ENCODE measurements at regions not wholly inside any gene's neighbourhood (a gene's known extent, or its start where the extent isn't known, plus 50 kb on each side); places are given as distances from the start of the nearest gene placed in this dataset.

DNA sequence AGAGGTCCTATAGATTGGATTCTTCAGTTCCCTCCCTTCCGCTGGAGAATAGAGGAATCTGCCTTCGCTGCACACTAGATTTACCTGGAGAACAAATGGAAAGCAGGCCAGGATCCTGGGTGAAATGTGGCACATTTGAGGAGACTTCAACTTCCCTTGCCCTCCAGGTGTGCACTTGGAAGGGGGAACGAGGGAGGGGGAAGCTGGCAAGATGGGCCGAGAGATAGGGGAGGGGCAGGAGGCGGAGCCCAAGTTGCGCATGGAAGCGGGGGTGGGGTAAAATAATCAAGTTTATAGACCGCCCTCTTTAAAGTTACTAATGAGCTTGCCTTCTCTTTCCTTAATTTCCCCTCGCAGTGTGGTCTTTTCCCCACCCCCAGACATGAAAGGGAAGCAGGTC, 155.7 kb upstream of the CAMK1G start:
- H3K4me1 ChIP-seq (ENCODE audit: control insufficient read depth, insufficient read depth, low read length): no peaks in the 10 kb centered on the region
- H3K27ac ChIP-seq (ENCODE audit: extremely low read depth, low read depth, low read length): no peak overlapping the region
- H3K4me3 ChIP-seq (ENCODE audit: low read depth, low read length): no peak overlapping the region
- TF ChIP-seq, protein P1, sequence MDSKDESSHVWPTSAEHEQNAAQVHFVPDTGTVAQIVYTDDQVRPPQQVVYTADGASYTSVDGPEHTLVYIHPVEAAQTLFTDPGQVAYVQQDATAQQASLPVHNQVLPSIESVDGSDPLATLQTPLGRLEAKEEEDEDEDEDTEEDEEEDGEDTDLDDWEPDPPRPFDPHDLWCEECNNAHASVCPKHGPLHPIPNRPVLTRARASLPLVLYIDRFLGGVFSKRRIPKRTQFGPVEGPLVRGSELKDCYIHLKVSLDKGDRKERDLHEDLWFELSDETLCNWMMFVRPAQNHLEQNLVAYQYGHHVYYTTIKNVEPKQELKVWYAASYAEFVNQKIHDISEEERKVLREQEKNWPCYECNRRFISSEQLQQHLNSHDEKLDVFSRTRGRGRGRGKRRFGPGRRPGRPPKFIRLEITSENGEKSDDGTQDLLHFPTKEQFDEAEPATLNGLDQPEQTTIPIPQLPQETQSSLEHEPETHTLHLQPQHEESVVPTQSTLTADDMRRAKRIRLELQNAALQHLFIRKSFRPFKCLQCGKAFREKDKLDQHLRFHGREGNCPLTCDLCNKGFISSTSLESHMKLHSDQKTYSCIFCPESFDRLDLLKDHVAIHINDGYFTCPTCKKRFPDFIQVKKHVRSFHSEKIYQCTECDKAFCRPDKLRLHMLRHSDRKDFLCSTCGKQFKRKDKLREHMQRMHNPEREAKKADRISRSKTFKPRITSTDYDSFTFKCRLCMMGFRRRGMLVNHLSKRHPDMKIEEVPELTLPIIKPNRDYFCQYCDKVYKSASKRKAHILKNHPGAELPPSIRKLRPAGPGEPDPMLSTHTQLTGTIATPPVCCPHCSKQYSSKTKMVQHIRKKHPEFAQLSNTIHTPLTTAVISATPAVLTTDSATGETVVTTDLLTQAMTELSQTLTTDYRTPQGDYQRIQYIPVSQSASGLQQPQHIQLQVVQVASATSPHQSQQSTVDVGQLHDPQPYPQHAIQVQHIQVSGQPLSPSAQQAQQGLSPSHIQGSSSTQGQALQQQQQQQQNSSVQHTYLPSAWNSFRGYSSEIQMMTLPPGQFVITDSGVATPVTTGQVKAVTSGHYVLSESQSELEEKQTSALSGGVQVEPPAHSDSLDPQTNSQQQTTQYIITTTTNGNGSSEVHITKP (tag by site-specific recombination; IDR thresholded peaks at IDR 0.05): no peak
- TF ChIP-seq ZNF501 (tag by site-specific recombination; IDR thresholded peaks at IDR 0.05) (no peak), SETDB1 (IDR thresholded peaks at IDR 0.05; ENCODE audit: insufficient read length, low read length) (no peak)
- CTCF ChIA-PET: interaction anchor here (0.6 kb wide), 2 partner anchors 23 to 933 kb away, joined by 3 to 4 read pairs; no protein-coding TSS in a partner anchor
- POLR2A ChIA-PET: no interaction called here
- H3K36me3 ChIP-seq (ENCODE audit: control insufficient read depth in 2 of 2, insufficient read depth in 1 of 2, low read length in 2 of 2): no peaks in the 10 kb centered on the region
- H3K9me3 ChIP-seq (ENCODE audit: control insufficient read depth, insufficient read depth, low read depth, low read length): no peaks in the 10 kb centered on the region

DNA sequence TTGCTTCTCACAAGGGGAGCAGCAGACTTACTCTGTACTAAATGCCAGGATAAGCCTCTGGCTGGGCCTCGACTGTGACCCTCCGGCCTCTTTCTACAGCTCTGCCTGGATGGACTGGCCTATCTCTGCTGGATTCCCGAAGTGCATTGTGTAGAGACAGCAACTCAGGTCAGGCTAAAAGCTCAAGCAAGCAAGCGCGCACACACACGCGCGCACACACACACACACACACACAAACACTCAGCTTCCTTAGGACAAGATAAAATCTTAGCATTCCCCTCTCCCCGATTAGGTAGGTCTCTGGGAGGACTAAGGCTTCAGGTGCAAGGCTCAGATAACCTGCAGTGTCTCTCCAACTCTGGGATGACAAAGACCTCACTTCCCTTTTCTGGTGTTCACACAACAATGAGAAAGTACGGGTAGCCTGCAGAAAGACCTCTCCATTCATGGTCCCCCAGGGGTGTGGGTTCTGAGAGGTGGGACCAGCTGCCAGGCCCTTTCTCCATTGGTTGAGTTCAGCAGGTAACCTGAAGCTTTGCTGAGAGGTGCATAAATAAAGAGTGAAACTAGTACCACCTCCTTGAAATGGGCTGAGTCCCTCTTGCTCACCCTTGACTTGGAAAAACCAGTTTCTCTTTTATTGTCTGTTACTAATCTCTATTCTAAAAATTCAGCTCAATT, 155.1 kb upstream of the CAMK1G start:
- Histone ChIP-seq H3K9me3 (ENCODE audit: control insufficient read depth, insufficient read depth, low read depth, low read length) (no peaks in the 10 kb centered on the region), H3K36me3 (ENCODE audit: control insufficient read depth in 2 of 2, insufficient read depth in 1 of 2, low read length in 2 of 2) (no peaks in the 10 kb centered on the region), H3K4me3 (ENCODE audit: low read depth, low read length) (no peak overlapping the region), H3K27ac (ENCODE audit: extremely low read depth, low read depth, low read length) (no peak overlapping the region), H3K4me1 (ENCODE audit: control insufficient read depth, insufficient read depth, low read length) (no peaks in the 10 kb centered on the region)
- ChIA-PET CTCF (interaction anchor here (0.6 to 1.0 kb wide), 4 partner anchors 16 to 932 kb away, joined by 3 to 4 read pairs (median 3); no protein-coding TSS in a partner anchor), POLR2A (interaction anchor here (0.7 kb wide), 1 partner anchor 231 kb away, joined by 4 read pairs; no protein-coding TSS in a partner anchor)
- TF ChIP-seq, protein P2, sequence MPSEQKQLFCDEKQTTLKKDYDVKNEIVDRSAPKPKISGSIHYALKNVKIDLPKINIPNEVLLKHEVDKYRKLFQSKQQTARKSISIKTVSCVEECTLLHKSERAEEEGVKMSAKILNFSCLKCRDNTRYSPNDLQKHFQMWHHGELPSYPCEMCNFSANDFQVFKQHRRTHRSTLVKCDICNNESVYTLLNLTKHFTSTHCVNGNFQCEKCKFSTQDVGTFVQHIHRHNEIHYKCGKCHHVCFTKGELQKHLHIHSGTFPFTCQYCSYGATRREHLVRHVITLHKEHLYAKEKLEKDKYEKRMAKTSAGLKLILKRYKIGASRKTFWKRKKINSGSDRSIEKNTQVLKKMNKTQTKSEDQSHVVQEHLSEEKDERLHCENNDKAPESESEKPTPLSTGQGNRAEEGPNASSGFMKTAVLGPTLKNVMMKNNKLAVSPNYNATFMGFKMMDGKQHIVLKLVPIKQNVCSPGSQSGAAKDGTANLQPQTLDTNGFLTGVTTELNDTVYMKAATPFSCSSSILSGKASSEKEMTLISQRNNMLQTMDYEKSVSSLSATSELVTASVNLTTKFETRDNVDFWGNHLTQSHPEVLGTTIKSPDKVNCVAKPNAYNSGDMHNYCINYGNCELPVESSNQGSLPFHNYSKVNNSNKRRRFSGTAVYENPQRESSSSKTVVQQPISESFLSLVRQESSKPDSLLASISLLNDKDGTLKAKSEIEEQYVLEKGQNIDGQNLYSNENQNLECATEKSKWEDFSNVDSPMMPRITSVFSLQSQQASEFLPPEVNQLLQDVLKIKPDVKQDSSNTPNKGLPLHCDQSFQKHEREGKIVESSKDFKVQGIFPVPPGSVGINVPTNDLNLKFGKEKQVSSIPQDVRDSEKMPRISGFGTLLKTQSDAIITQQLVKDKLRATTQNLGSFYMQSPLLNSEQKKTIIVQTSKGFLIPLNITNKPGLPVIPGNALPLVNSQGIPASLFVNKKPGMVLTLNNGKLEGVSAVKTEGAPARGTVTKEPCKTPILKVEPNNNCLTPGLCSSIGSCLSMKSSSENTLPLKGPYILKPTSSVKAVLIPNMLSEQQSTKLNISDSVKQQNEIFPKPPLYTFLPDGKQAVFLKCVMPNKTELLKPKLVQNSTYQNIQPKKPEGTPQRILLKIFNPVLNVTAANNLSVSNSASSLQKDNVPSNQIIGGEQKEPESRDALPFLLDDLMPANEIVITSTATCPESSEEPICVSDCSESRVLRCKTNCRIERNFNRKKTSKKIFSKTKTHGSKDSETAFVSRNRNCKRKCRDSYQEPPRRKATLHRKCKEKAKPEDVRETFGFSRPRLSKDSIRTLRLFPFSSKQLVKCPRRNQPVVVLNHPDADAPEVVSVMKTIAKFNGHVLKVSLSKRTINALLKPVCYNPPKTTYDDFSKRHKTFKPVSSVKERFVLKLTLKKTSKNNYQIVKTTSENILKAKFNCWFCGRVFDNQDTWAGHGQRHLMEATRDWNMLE (tag by site-specific recombination; conservative IDR thresholded peaks at IDR 0.05; ENCODE audit: low read depth): no peak
- no peak for TF ChIP-seq ZBTB21 (tag by site-specific recombination; IDR thresholded peaks at IDR 0.05)
- no peak for TF ChIP-seq ZNF585B (tag by site-specific recombination; IDR thresholded peaks at IDR 0.05)
- TF ChIP-seq ZNF561 (tag by site-specific recombination; IDR thresholded peaks at IDR 0.05; ENCODE audit: borderline replicate concordance): no peak
- TF ChIP-seq YY2 (tag by site-specific recombination; IDR thresholded peaks at IDR 0.05): no peak
- TF ChIP-seq OSR2 (tag by site-specific recombination; IDR thresholded peaks at IDR 0.05): no peak
- TF ChIP-seq, protein P3, sequence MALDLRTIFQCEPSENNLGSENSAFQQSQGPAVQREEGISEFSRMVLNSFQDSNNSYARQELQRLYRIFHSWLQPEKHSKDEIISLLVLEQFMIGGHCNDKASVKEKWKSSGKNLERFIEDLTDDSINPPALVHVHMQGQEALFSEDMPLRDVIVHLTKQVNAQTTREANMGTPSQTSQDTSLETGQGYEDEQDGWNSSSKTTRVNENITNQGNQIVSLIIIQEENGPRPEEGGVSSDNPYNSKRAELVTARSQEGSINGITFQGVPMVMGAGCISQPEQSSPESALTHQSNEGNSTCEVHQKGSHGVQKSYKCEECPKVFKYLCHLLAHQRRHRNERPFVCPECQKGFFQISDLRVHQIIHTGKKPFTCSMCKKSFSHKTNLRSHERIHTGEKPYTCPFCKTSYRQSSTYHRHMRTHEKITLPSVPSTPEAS (tag by site-specific recombination; IDR thresholded peaks at IDR 0.05): no peak
- no peak for TF ChIP-seq ZNF571 (tag by site-specific recombination; IDR thresholded peaks at IDR 0.05)
